ENCODE measurements at regions not wholly inside any gene's neighbourhood (a gene's known extent, or its start where the extent isn't known, plus 50 kb on each side); places are given as distances from the start of the nearest gene placed in this dataset.

- H3K9me2 ChIP-seq (replicated peaks; ENCODE audit: control insufficient read depth, low read length): no peaks in the 10 kb centered on the region
- no peaks in the 10 kb centered on the region for H3K4me1 ChIP-seq (ENCODE audit: control insufficient read depth, low read length)
- H3K27me3 ChIP-seq (ENCODE audit: control insufficient read depth, low read length): peaks cover 5% of the 10 kb centered on the region; the same call in 1 of the 2 replicates
- no peaks in the 10 kb centered on the region for H3K9me3 ChIP-seq (ENCODE audit: control insufficient read depth, insufficient read depth, low read length)
- no peak for TF ChIP-seq EZH2phosphoT487 (IDR thresholded peaks at IDR 0.05; ENCODE audit: borderline replicate concordance, low read length)
- TF ChIP-seq, protein P1, sequence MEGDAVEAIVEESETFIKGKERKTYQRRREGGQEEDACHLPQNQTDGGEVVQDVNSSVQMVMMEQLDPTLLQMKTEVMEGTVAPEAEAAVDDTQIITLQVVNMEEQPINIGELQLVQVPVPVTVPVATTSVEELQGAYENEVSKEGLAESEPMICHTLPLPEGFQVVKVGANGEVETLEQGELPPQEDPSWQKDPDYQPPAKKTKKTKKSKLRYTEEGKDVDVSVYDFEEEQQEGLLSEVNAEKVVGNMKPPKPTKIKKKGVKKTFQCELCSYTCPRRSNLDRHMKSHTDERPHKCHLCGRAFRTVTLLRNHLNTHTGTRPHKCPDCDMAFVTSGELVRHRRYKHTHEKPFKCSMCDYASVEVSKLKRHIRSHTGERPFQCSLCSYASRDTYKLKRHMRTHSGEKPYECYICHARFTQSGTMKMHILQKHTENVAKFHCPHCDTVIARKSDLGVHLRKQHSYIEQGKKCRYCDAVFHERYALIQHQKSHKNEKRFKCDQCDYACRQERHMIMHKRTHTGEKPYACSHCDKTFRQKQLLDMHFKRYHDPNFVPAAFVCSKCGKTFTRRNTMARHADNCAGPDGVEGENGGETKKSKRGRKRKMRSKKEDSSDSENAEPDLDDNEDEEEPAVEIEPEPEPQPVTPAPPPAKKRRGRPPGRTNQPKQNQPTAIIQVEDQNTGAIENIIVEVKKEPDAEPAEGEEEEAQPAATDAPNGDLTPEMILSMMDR (IDR thresholded peaks at IDR 0.05; ENCODE audit: low read depth, low read length, poor library complexity, severe bottlenecking): no peak
- H3K36me3 ChIP-seq (ENCODE audit: control insufficient read depth, low read length): no peaks in the 10 kb centered on the region
- no peak overlapping the region for H3K27ac ChIP-seq (ENCODE audit: low read depth, low read length)
- H3K4me2 ChIP-seq (ENCODE audit: low read length): no peak overlapping the region
- H3K79me2 ChIP-seq (ENCODE audit: control insufficient read depth, low read length): no peaks in the 10 kb centered on the region
- H3F3A ChIP-seq (ENCODE audit: control insufficient read depth, insufficient read depth): no peaks in the 10 kb centered on the region
- H3K4me3 ChIP-seq (ENCODE audit: low read length): no peak overlapping the region
- no peaks in the 10 kb centered on the region for H4K20me1 ChIP-seq (ENCODE audit: control insufficient read depth, insufficient read depth, low read depth, low read length)
These were observed 145.2 kb upstream of the AJAP1 start for GRCh38 chr1:4509206-4509605.

- no peaks in the 10 kb centered on the region for H4K20me1 ChIP-seq (ENCODE audit: control insufficient read depth, insufficient read depth, low read depth, low read length)
- no peaks in the 10 kb centered on the region for H3K4me1 ChIP-seq (ENCODE audit: control insufficient read depth, low read length)
- TF ChIP-seq EZH2phosphoT487 (IDR thresholded peaks at IDR 0.05; ENCODE audit: borderline replicate concordance, low read length): no peak
- TF ChIP-seq, protein P1 (IDR thresholded peaks at IDR 0.05; ENCODE audit: low read depth, low read length, poor library complexity, severe bottlenecking): no peak
- H3K4me3 ChIP-seq (ENCODE audit: low read length): no peak overlapping the region
- H3K36me3 ChIP-seq (ENCODE audit: control insufficient read depth, low read length): no peaks in the 10 kb centered on the region
- peaks cover 2% of the 10 kb centered on the region; the same call in 1 of the 2 replicates for H3K27me3 ChIP-seq (ENCODE audit: control insufficient read depth, low read length)
- no peaks in the 10 kb centered on the region for H3K9me2 ChIP-seq (replicated peaks; ENCODE audit: control insufficient read depth, low read length)
- no peak overlapping the region for H3K27ac ChIP-seq (ENCODE audit: low read depth, low read length)
- no peak overlapping the region for H3K4me2 ChIP-seq (ENCODE audit: low read length)
- no peaks in the 10 kb centered on the region for H3K79me2 ChIP-seq (ENCODE audit: control insufficient read depth, low read length)
- H3K9me3 ChIP-seq (ENCODE audit: control insufficient read depth, insufficient read depth, low read length): no peaks in the 10 kb centered on the region
- H3F3A ChIP-seq (ENCODE audit: control insufficient read depth, insufficient read depth): no peaks in the 10 kb centered on the region
These were observed 144.1 kb upstream of the AJAP1 start for GRCh38 chr1:4510276-4510691.

GRCh38 chr1:4511374-4511773, 143.0 kb upstream of the AJAP1 start:
- Histone ChIP-seq H3K27me3 (ENCODE audit: control insufficient read depth, low read length) (peaks cover 2% of the 10 kb centered on the region; the same call in 1 of the 2 replicates), H3F3A (ENCODE audit: control insufficient read depth, insufficient read depth) (no peaks in the 10 kb centered on the region), H3K4me3 (ENCODE audit: low read length) (no peak overlapping the region), H3K9me2 (replicated peaks; ENCODE audit: control insufficient read depth, low read length) (no peaks in the 10 kb centered on the region), H3K4me1 (ENCODE audit: control insufficient read depth, low read length) (no peaks in the 10 kb centered on the region), H3K9me3 (ENCODE audit: control insufficient read depth, insufficient read depth, low read length) (no peaks in the 10 kb centered on the region), H3K79me2 (ENCODE audit: control insufficient read depth, low read length) (no peaks in the 10 kb centered on the region), H3K36me3 (ENCODE audit: control insufficient read depth, low read length) (no peaks in the 10 kb centered on the region), H4K20me1 (ENCODE audit: control insufficient read depth, insufficient read depth, low read depth, low read length) (no peaks in the 10 kb centered on the region), H3K27ac (ENCODE audit: low read depth, low read length) (no peak overlapping the region), H3K4me2 (ENCODE audit: low read length) (no peak overlapping the region)
- TF ChIP-seq EZH2phosphoT487 (IDR thresholded peaks at IDR 0.05; ENCODE audit: borderline replicate concordance, low read length): no peak
- TF ChIP-seq, protein P1 (IDR thresholded peaks at IDR 0.05; ENCODE audit: low read depth, low read length, poor library complexity, severe bottlenecking): no peak

Measured in DOHH2 (cell line).